ENCODE measurements at regions not wholly inside any gene's neighbourhood (a gene's known extent, or its start where the extent isn't known, plus 50 kb on each side); places are given as distances from the start of the nearest gene placed in this dataset.
"Not testable (repeated sequence)": the region's sequence is repeated elsewhere in the genome, so short reads cannot be mapped to it uniquely, and the experiment has no call there.

DNA sequence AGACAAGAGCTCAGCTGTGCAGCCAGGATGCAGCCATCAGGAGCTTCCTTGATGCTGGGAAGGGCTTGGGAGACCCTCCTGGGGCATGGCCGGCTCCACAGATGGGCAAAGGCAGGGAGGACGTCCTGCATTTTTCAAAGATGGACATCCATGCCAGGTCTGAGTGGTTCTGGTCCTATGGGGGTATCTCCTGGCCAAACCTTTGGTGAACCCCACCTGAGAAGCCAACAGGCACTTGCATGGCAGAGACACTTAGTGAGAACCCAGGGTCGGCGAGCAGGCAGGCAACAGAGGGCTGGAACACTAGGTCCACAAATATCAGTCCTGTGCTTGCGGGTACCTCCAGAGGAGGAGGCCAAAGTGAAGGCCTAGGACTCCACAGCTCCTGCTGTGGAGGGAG, 70.0 kb downstream of the KCTD15 start:
- DNase-seq (ENCODE audit: low read depth), result no peak

DNA sequence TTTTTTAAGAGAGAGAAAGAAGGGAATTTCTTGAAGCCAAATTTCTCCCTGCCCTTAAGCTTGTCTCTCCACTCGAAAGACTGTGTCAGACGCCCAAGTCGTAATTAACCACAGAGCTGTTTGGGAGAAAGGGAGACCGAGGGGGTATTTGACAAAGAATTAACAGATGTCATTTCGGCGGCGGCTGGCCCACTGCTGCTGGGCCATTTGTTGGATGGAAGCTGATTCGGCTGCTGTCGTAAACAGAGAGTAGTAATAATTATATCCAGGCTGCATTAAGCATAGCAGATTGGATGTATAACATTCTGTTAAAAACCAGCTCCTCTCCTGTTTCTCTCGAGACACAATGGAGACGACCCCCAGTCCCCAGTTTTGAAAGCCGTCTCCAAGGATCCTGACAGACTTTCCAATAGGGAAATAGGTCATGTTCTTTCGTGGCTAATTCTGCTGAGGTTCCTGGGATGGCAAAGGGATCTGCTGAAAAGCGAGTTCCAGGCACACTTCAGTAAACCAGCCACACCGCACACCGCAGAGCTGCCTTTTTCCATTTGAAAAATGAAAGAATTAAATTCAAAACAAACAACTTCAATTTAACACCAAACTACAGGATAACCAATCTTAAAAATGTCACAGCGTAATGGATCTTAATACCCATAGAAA, 71.5 kb downstream of the KCTD15 start:
- no peak for DNase-seq (ENCODE audit: low read depth)

DNA sequence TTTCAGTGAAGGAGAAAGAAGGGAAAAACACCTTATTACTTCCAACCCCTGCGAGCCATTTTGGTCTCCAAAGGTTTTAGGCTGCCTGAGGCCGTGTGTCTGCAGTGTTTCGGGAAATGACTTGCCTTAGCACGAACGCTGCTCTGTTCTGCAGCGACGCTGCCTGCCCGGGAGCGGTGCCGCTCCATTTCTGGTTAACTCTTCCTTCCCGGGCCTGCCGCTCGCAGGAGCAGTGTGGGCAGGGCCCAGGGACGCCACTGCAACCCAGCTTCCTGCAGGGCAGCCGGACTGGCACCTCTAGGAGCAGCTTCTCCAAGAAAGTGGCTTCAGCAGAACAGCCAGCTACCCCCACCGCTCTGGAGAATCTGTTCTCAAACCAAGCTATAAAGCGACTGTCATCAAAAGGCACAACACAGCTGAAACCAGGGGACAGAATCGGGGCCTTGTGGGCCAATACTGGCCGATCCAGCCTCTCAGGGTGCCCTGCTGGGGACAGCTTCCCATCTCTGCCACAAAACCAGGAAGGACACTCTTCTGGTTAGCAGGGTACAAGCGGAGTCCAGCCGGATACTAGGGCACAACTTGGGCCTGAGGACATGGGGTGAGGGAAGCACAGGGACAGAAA, 72.2 kb downstream of the KCTD15 start:
- DNase-seq (ENCODE audit: low read depth), result no peak

DNA sequence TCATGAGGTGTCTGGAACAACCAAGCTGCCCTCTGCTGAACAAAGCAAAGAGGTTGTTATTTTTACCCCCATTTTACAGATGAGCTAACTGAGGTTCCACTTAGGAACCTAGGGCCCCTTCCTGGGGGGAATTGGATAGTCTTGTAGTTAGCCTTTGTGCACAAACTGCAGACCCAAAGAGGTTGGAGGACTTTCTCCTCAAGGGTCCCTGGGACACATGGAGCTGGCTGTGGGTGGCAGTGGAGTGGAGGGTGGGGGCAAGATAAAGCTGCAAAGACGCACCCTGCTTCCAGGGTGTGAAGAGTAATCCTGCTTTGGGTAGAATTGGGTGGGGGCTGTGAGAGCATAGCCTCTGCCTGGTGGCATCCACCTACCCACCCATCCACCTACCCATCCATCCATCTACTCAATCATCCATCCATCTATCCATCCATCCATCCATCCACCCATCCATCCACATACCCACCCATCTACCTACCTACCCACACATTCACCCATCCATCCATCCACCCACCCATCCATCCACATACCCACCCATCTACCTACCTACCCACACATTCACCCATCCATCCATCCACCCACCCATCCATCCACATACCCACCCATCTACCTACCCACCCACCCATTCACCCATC, 73.7 kb downstream of the KCTD15 start:
- not testable (repeated sequence) for DNase-seq (ENCODE audit: low read depth)

DNA sequence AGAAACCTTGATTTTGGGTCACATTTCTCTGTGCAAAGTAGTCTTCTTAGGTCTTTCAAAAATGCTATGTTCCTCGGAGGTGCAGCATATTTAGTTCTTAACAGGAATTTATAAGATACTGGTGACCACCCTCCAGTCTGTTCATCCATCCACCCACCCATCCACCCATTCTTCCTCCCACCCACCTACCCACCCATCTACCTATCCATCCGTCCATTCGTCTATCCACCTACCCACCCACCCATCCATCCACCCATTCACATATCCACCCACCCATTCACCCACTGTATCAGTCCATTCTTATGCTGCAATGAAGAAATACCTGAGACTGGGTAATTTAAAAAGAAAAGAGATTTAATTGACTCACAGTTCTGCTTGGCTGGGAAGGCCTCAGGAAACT, 74.9 kb downstream of the KCTD15 start:
- no peak for DNase-seq (ENCODE audit: low read depth)

DNA sequence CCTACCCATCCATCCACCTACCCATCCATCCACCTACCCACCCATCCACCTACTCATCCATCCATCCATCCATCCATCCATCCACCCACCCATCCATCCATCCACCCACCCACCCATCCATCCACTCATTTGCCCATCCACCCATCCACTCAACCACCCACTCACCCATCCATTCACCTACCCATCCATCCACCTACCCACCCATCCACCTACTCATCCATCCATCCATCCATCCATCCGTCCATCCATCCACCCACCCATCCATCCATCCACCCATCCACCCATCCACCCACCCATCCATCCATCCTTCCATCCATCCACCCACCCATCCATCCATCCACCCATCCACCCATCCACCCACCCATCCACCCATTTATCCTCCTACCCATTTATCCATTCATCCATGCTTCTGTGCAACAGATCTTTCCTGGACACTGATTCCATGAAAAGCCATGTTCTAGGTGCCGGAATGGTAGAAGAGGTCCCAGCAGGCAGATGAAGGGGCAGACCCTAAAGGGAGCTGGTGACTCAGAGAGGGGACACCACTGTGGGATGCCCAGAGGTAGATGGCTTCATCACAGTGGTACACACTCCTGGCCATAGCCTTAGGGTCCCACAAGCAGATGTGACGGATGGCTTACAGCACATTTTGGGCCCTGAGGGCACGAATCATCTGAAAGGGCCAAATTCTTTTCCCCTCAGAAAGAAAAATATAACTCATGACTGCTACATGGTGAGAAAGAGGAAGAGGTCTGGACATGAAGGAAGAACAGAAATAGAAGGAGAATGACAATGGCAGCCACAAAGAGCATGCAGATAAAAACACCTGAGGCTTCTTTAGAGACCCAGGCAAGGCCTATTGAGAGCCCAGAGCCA, 76.0 kb downstream of the KCTD15 start:
- no peak for DNase-seq (ENCODE audit: low read depth)

DNA sequence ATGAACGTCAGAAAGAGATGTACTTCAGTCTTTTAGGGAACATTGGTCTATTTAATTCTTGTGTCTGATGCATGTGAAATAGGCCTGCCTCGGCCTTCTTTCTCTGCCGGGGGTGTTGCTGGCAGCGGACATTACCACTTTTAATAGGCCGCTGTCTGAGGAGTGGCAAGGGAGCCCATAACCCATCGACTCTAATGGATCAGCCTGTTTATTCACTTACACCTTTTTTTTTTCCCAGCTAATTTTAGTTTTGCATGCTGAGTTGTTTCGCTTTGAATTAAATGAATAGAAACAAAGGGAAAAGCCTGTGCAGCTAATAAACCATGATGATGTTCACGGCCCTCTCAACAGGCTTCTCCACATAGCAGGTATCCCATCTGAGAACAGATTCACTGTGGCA, 78.4 kb downstream of the KCTD15 start:
- no peak for DNase-seq (ENCODE audit: low read depth)

DNA sequence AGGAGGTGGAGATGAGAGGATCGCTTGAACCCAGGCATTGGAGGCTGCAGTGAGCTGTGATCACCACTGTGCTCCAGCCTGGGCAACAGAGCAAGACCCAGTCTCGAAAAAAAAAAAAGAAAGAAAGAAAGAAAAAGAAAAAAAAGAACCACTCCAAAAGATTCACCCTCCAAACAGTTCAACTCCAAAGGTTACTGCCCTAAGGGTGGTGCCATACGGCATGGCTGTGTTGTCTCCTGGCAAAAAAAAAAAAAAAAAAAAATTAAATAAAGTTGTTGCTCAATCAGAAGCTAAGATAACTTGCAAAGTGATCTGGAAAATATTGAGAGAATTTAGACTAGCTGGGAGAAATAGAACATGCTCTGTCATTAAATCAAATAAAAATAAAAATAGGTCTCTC, 79.5 kb downstream of the KCTD15 start:
- no peak for DNase-seq (ENCODE audit: low read depth)

DNA sequence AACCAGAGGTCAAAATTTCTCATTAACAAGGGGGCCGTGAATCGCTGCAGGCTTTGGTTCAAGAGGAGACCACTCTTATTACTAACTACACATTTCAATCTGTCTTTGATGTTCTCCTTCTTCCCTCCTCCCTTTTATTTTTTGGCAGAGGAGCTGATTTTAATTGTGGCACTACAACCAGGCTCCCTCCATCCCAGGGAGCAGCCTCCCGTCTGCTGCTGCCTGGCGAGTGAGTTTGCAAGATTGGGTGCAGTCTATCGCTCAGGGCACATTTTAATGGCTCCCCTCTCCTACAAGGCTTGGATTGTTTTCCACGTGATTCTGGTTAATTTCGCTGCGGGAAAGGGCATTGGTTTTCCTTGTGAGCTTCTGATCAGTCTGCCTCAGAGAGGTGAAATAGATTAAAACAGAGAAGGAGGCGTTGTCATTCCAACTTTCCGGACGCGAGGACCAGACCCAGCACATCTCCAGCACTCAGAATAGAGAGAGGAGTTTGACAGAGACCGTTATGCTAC, 81.4 kb downstream of the KCTD15 start:
- DNase-seq (ENCODE audit: low read depth), result no peak

DNA sequence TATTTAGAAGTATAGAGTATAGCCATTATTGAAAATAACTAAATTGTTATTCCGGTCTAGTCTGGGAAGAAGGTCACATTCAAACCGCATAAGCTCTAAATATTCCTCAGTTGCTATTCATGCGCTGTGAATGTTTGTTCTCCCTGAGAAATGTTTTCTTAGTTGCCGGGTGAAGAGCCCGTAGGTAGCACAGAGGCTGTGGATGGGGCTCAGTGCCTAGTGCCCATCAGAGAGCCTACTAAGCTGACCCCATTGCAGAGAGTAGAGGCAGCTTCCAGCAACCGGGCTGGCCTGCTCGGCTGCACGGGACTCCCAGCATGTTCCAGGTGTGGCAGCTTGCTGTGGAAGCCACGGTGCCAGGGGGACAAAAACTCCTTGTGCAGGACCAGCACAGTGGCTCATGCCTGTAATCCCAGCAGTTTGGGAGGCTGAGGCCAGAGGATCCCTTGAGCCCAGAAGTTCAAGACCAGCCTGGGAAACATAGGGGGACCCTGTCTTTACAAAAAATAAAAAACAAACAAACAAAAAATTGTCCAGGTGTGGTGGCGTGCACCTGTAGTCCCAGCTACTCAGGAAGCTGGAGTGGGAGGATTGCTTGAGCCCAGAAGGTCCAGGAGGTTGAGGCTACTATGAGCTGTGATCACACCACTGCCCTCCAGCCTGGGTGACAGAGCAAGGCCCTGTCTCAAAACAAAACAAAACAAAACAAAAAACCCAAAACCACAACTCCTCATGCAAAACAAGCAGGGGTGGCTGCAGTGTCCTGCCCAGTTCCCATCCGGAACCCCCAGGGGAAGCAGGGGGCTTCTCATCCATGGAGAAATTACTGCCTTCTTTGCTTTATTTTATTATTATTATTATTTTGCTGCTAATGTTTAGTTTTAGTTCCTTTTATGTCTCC, 82.5 kb downstream of the KCTD15 start:
- no peak for DNase-seq (ENCODE audit: low read depth)

DNA sequence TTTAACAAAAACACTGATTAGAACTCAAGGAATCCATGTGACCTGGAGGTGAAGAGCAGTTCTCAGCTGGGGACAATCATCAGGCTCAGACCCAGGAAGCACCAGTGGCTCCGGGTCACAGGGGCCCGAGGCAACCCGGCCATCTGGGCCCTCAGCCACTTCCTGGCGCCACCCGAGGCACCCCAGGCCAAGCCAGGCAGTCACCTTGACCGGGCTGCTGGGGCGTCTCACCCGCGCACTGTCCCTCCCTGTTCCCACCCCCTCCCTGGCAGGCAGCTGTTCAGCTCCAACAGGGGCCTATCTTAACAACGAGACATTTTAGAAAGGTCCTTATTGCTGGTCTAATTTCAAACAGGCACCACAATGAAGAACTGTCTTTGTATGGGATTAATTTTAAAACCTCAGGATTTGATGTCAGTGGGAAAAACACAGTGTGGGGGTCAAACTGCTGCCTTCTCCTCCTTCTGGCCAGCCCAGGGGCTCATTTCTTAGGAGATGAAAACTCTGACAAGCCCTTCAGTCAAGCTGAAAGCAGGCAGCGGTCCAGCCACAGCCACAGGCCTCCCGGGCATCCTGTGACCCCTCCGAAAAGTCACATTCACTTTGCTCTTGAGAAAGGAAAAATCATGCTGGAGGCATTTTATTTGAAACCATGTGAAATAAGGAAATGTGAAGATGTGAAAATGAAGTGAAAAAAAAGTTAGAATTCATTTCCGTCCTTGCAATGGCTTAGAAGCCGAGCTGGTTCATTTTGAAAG, 83.3 kb downstream of the KCTD15 start:
- DNase-seq (ENCODE audit: low read depth), result no peak

DNA sequence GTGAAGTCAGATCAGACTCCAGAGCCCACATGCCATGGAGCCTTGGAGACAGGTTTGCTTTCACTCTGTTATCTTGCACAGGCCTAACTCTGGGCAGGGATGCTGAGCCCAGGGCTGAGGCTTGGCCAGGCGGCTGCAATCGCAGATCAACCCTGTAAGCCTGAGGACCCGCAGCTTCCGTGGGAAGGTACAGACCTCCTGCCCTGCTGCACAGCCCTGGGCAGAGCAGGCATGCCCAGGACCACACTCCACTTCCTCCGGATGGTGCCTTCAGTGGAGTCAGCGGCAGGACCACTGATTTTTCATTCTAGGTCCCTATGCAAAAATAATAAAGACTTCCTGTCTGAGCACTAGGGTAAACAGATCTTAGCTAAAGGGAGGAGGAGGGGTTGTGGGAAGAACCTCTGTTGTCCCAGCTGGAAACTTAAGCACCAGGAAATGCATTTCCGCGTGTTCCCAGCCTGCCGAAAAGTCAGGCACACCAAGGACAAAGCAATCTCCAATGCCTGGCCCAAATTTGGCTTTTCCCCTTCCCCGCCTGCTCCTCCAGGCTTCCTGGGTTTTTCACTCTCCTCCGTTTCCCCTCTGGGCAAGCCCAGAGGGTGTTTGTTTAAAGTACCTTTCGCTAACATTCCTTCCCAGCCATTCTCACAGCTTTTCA, 87.3 kb downstream of the KCTD15 start:
- DNase-seq (ENCODE audit: low read depth), result no peak

DNA sequence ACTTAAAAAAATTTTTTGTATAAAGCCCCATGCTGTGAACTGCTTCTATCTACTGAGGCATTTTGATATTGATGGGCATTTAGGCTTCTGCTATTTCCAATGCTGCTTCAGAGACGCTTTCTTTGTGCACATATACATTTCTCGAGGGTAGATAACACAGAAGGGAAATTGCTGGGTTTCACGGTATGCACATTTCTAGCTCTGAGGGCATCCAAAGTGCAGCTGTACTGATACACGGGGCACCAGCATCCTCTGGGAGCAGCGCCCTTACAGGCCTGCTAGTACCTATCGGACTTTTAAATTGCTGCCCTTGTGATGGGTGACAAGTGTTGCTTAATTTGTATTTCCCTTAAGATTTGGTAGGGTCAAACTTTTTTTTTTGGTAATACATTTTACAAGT, 88.6 kb downstream of the KCTD15 start:
- no peak for DNase-seq (ENCODE audit: low read depth)

DNA sequence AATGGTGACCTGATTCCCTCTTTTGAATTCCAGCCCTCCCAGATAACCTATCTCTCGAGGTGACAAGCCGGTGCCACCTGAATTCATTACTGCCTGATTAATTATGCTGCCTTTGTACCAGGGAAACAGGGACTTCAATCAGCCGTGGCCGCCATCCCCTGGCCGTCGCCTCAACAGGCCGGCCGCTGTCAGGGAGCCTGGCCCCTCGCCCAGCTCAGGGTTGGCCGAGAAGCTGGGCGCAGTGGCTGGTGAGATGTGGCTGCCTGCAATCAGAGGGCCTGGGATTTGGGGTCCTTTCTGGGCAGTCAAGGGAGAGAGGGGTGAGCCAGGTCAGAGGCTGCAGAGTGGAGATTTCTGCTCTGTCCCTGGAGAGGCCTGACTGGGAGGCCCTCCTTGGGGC, 91.2 kb downstream of the KCTD15 start:
- no peak for DNase-seq (ENCODE audit: low read depth)

DNA sequence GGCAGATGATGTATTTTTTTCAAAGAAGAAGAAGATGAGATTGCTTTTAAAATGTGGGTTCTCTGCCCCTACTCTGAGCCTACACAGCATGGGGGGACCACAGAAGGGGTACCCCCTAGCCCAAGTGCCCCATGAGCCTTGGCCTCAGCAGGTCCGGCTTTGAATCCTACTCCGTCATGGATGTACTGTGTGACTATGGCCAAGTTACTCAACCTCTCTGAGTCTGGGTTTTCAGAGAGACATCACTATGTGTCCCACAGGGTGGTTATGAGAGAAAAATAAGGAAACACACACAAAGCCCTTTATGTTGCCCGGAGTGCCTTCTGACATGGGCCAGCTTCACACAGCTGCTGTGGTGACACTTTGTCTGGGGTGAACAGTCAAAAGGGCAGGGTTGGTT, 92.0 kb downstream of the KCTD15 start:
- no peak for DNase-seq (ENCODE audit: low read depth)

DNA sequence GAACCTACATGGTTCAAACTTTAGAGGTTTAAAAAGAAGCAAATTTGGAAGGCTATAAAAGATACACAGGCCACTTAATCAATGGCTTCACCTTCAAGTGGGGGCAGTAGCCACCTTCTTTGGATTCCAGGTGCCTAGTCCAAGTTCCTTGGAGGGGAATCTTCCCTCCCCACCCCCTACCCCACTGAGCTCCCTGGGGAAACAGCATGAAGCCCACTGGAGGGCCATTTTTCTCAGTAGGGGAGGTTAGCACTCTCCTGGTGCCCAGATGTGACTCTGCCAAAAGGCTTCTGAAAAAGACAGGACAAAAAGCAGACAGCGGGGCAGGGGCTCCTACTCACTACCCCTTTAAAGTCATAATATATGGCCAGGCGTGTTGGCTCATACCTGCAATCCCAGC, 93.9 kb downstream of the KCTD15 start:
- DNase-seq (ENCODE audit: low read depth), result no peak

DNA sequence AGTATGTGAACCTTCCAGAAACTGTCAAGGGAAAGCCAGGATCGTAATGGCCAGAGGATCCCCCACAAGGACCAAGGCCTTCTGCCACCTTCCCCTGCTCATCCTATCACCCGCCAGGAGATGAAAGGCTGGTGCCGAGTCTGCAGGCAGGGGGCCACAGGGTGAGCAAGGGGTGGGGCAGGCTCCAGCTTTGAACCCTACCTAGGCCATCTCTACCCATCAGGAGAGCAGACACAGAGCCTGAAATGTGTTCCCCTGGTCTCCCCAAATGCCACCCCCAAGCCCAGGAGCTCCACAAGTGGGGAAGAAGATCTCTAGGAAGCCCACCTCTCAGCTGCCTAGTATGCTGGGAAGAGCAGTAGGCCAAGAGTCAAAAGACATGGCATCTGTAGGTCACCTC, 95.1 kb downstream of the KCTD15 start:
- DNase-seq (ENCODE audit: low read depth), result no peak

DNA sequence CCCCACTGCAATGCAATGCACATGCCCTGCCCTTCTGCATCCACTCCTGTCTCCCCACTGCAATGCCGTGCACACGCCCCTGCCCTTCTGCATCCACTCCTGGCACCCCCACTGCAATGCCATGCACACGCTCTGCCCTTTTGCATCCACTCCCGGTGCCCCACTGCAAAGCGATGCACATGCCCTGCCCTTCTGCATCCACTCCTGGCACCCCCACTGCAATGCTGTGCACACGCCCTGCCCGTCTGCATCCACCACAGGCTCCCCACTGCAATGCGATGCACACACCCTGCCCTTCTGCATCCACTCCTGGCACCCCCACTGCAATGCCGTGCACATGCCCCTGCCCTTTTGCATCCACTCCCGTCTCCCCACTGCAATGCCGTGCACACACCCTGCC, 98.1 kb downstream of the KCTD15 start:
- no peak for DNase-seq (ENCODE audit: low read depth)

DNA sequence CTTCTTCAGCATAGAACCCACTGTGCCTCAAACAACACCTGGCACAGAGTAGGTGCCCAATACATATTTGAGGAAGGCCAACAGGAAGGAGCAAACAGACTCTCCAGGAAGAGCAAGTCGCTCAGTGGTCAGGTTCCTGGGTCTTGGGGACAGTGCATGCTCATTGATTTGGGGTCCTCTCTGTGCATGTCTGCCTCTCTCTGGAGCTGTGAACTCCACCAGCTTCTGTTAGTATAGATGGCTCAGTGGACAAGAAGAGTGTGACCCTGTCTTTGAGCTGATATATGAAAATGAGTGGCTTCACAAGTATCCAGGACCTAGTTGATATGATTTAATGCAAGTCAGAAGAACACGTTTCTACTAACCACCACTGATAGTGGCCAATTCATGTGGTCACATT, 98.7 kb downstream of the KCTD15 start:
- no peak for DNase-seq (ENCODE audit: low read depth)

DNA sequence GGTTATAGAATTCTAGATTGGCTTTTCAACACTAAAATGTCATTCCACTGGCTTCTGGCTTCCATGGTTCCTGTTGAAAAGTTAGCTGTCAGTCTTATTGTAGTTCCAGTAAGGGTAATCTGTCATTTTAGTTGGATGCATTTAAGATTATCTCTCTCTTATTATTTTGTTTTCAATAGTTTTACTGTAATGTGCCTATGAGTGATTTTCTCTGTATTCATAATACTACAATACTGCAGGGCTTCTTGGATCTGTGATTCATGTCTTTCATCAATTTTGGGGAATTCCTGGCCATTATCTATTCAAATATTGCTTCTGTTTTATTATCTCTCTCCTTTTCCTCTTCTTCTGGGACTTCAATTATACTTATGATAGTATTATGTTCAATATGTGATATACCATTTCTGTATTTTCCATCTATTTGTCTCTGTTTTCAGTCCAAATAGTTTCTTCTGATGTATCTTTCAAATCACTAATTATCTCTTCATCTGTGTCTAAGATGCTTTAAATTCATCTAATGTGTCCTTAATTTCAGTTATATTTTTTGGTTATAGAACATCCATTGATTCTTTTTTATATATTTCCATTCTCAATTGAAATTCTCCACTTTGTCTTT, 101.5 kb downstream of the KCTD15 start:
- no peak for DNase-seq (ENCODE audit: low read depth)
